CD14-positive monocyte (primary cell): ENCODE measurements at regions not wholly inside any gene's neighbourhood (a gene's known extent, or its start where the extent isn't known, plus 50 kb on each side); places are given as distances from the start of the nearest gene placed in this dataset.

Experiments
- DNase-seq, 3 donors: peaks; one replicate each; pipeline ENCODE4 v3.0.0-alpha.2; 2011 to 2022
- H2AFZ ChIP-seq: 2 replicates; pipeline ENCODE4 v1.6.0; 2012; ENCODE audit warnings: mild to moderate bottlenecking, low read depth, low read length, inconsistent platforms; ENCODE audit not compliant: insufficient read depth, poor library complexity, severe bottlenecking
- H3K27ac ChIP-seq, 2 donors: 1 replicate in 1 of 2; 2 replicates in 1 of 2; pipeline ENCODE4 v1.5.1; 2012 to 2013; ENCODE audit warnings: low read length in 2 of 2, control low read depth in 1 of 2, inconsistent platforms in 1 of 2, low read depth in 1 of 2, mild to moderate bottlenecking in 1 of 2
- H3K27me3 ChIP-seq, 2 donors: one replicate each; pipeline versions ENCODE4 v1.6.0 to v1.6.1; 2011 to 2013; ENCODE audit warnings: low read length in 2 of 2; ENCODE audit not compliant: control insufficient read depth in 2 of 2, insufficient read depth in 2 of 2
- H3K36me3 ChIP-seq, 2 donors: replicated peaks in 1 of 2; 1 replicate in 1 of 2; 2 replicates in 1 of 2; pipeline versions ENCODE4 v1.5.1 to v1.6.1; 2012 to 2013; ENCODE audit warnings: low read length in 2 of 2, control low read depth in 1 of 2, inconsistent platforms in 1 of 2, mild to moderate bottlenecking in 1 of 2; ENCODE audit not compliant: insufficient read depth in 2 of 2, control insufficient read depth in 1 of 2
- H3K4me1 ChIP-seq, 2 donors: 1 replicate in 1 of 2; 2 replicates in 1 of 2; pipeline versions ENCODE4 v1.5.1 to v1.6.1; 2012 to 2013; ENCODE audit warnings: low read length in 2 of 2, control low read depth in 1 of 2, inconsistent platforms in 1 of 2, mild to moderate bottlenecking in 1 of 2, moderate library complexity in 1 of 2; ENCODE audit not compliant: insufficient read depth in 2 of 2, control insufficient read depth in 1 of 2
- H3K4me2 ChIP-seq: replicated peaks from 2 replicates; pipeline ENCODE3; 2012; ENCODE audit warnings: low read length, moderate library complexity, mild to moderate bottlenecking; ENCODE audit not compliant: poor library complexity, severe bottlenecking; ENCODE audit errors: extremely low read depth
- H3K4me3 ChIP-seq, 3 experiments: fragments of 200-600 bp in 1 of 3; sonication (generic) in 1 of 3; replicated peaks in 1 of 3; 1 replicate in 2 of 3; 2 replicates in 1 of 3; pipeline ENCODE4 v1.5.1; 2011 to 2013; ENCODE audit warnings: low read length in 3 of 3, mild to moderate bottlenecking in 3 of 3, control low read depth in 2 of 3, low read depth in 2 of 3, inconsistent platforms in 1 of 3, moderate library complexity in 1 of 3
- H3K79me2 ChIP-seq: 2 replicates; pipeline ENCODE4 v1.6.0; 2012; ENCODE audit warnings: mild to moderate bottlenecking, control low read depth, inconsistent platforms, low read length, moderate library complexity; ENCODE audit not compliant: insufficient read depth
- H3K9ac ChIP-seq: 2 replicates; pipeline ENCODE4 v1.6.0; 2017; ENCODE audit warnings: low read length, mild to moderate bottlenecking; ENCODE audit not compliant: insufficient read depth, poor library complexity, severe bottlenecking
- H3K9me3 ChIP-seq, 2 donors: replicated peaks in 1 of 2; 1 replicate in 1 of 2; 2 replicates in 1 of 2; pipeline versions ENCODE4 v1.5.1 to v1.6.1; 2012 to 2013; ENCODE audit warnings: low read length in 2 of 2, control low read depth in 1 of 2; ENCODE audit not compliant: control insufficient read depth in 1 of 2, insufficient read depth in 1 of 2
- H4K20me1 ChIP-seq: 2 replicates; pipeline ENCODE4 v1.6.0; 2012; ENCODE audit warnings: mild to moderate bottlenecking, low read length, control low read depth, moderate library complexity; ENCODE audit not compliant: insufficient read depth
- H3K27ac Mint-ChIP-seq, 7 donors: one replicate each; pipeline ENCODE4 v1.8.0; 2020; ENCODE audit warnings: mild to moderate bottlenecking in 7 of 7, mixed read lengths in 7 of 7, moderate library complexity in 6 of 7, inconsistent platforms in 2 of 7
- H3K27me3 Mint-ChIP-seq, 3 donors: one replicate each; pipeline ENCODE4 v1.8.0; 2021 to 2022; ENCODE audit warnings: low read depth in 3 of 3, mild to moderate bottlenecking in 3 of 3, mixed read lengths in 3 of 3, moderate library complexity in 3 of 3, inconsistent platforms in 1 of 3
- H3K36me3 Mint-ChIP-seq, 2 donors: one replicate each; pipeline ENCODE4 v1.8.0; 2020; ENCODE audit warnings: mixed read lengths in 2 of 2, inconsistent platforms in 1 of 2, mild to moderate bottlenecking in 1 of 2
- H3K4me1 Mint-ChIP-seq: one replicate; pipeline ENCODE4 v1.8.0; 2020; ENCODE audit warnings: mild to moderate bottlenecking, mixed read lengths
- H3K4me3 Mint-ChIP-seq, 2 donors: one replicate each; pipeline ENCODE4 v1.8.0; 2020; ENCODE audit warnings: mild to moderate bottlenecking in 2 of 2, mixed read lengths in 2 of 2, moderate library complexity in 1 of 2
- H3K9me3 Mint-ChIP-seq, 7 donors: one replicate each; pipeline ENCODE4 v1.8.0; 2020 to 2022; ENCODE audit warnings: mixed read lengths in 7 of 7, mild to moderate bottlenecking in 6 of 7, moderate library complexity in 6 of 7, inconsistent platforms in 2 of 7
- CTCF ChIP-seq: fragments of 200-600 bp; IDR thresholded peaks from one replicate; pipeline ENCODE4 v1.8.0; 2022; ENCODE audit warnings: antibody characterized with exemption, mild to moderate bottlenecking
- WGBS: methylation state at CpG from one replicate; pipeline ENCODE4 v1.1.5; 2013; ENCODE audit warnings: missing lambda C conversion rate; ENCODE audit not compliant: insufficient coverage; 5-methylcytosine and 5-hydroxymethylcytosine counted together
- intact Hi-C, 2 donors: fragments of 100-400 bp; cut with micrococcal nuclease; formaldehyde crosslinking; loops; one replicate each; pipeline versions ENCODE4 v1.15.0 to v1.15.1; 2023

- H3K79me2 ChIP-seq, result no peaks in the 10 kb centered on the region
- Mint-ChIP-seq H3K36me3 (no peaks in the 10 kb centered on the region), H3K27ac (no peak overlapping the region), H3K4me1 (peaks cover 2% of the 10 kb centered on the region), H3K27me3 (peaks cover 0 to 3% (median 3%) of the 10 kb centered on the region in 3 donors), H3K9me3 (peaks cover 0 to 6% (median 2%) of the 10 kb centered on the region in 7 donors), H3K4me3 (no peak overlapping the region)
- H3K27me3 ChIP-seq, result no peaks in the 10 kb centered on the region
- H3K36me3 ChIP-seq, result no peaks in the 10 kb centered on the region
- no peak overlapping the region for H3K27ac ChIP-seq
- intact Hi-C loops, result no loop called here
- no peak overlapping the region for H3K9ac ChIP-seq
- H4K20me1 ChIP-seq, result no peaks in the 10 kb centered on the region
- no peak overlapping the region for H3K4me2 ChIP-seq
- H3K9me3 ChIP-seq, result peaks cover 0 to 3% of the 10 kb centered on the region in 2 donors
- no peak for DNase-seq
- H3K4me1 ChIP-seq, result no peaks in the 10 kb centered on the region
- H3K4me3 ChIP-seq, result no peak overlapping the region
- H2AFZ ChIP-seq, result no peak overlapping the region
- TF ChIP-seq CTCF, result no peak
- 69% methylated on average over 6 of the region's 8 CpGs for WGBS
Measured at GRCh38 chr16:9371713-9372448, 280.4 kb downstream of the HAPSTR1 start.

DNA sequence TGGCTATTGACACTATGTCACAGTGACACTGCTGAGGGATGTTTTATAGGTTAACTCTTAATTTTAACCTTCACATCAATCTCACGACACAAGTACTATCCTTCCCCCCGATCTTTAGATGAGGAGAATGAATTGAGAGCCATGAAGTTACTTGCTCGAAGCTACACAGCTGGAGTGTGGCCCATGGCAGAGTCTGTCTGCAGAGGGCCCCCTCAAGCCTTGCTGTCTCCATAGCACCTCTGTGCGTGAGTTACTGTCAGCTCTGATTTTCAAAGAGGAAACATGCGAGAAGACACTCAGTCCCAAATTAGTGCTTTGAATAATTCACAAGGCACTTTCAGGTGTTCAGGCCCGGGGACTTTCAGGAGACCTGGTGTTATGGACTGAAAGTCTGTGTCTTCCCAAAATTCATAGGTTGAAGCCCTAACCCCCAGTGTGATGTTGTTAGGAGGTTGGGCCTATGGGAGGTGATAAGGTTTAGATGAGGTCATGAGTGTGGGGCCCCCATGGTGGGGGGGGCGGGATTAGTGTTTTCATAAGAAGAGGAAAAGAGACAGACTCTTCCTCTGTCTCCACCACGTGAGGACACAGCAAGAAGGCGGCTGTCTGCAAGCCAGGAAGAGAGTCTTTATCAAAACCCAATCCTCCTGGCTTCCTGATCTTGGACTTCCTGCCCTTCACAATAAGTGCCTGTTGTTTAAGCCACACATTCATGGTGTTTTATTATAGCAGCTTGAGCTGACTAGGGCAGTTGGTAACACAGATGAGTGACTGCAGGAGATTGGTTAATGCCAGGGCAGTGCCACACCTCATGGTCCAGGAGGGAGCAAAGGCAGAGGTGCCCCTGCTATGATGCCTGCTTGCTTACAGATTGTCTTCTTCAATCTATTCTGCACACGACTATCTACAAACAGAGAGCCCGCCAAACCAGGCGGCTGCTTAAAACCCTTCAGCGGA is 281.8 kb downstream of the HAPSTR1 start:
- TF ChIP-seq CTCF, result no peak
- H3K9me3 Mint-ChIP-seq, result peaks cover 0 to 14% (median 5%) of the 10 kb centered on the region in 7 donors
- WGBS, result 64% methylated on average over 3 of the region's 13 CpGs
- intact Hi-C loops, result no loop called here
- H3K27me3 Mint-ChIP-seq, result peaks cover 0 to 5% (median 1%) of the 10 kb centered on the region in 3 donors
- Histone ChIP-seq H3K27me3 (no peaks in the 10 kb centered on the region), H3K27ac (no peak overlapping the region), H2AFZ (no peak overlapping the region), H3K9me3 (peaks cover 0 to 3% of the 10 kb centered on the region in 2 donors), H3K36me3 (no peaks in the 10 kb centered on the region), H3K4me3 (no peak overlapping the region), H3K79me2 (no peaks in the 10 kb centered on the region), H3K4me1 (no peaks in the 10 kb centered on the region), H4K20me1 (no peaks in the 10 kb centered on the region), H3K9ac (no peak overlapping the region), H3K4me2 (no peak overlapping the region)
- no peak overlapping the region for H3K27ac Mint-ChIP-seq
- no peak overlapping the region for H3K4me3 Mint-ChIP-seq
- H3K4me1 Mint-ChIP-seq, result peaks cover 9% of the 10 kb centered on the region
- no peaks in the 10 kb centered on the region for H3K36me3 Mint-ChIP-seq
- DNase-seq, result no peak
